ENCODE measurements at regions not wholly inside any gene's neighbourhood (a gene's known extent, or its start where the extent isn't known, plus 50 kb on each side); places are given as distances from the start of the nearest gene placed in this dataset.

DNA sequence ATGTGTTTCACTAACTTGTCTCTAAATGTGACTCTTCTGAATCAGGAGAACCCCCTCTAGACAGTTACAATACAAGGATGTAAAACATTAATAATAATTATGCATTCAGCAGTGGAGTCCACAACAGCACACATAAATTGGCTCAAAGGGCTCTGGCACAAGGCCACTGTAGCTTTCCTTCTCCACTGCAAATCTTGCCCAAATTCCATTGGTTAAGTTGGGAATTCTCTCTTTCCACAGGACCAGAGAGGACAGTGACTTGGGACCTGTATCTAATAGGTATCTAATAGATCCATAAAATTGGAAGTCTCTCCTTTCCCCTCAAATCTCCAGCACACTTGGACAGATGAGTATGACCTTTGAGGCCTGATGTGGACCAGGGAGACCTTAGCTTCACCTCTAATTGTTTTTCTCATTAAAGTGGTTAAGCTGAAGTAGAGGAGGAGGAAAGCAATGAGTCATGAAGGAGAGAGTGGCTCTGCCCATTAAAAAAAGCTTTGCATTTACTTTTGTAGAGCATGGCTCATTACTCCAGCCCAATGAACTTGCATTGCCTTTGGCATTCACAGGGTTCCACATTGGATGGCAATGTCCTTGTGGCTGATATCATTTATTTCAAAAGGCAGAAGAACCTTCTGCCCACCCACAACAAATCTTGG lies 72.3 kb upstream of the SH3RF1 start:
- TF ChIP-seq MXI1 (IDR thresholded peaks at IDR 0.05; ENCODE audit: borderline replicate concordance, low read depth, low read length) (no peak), POLR2A (IDR thresholded peaks at IDR 0.05; ENCODE audit: low read depth, low read length) (no peak), BHLHE40 (IDR thresholded peaks at IDR 0.05; ENCODE audit: low read depth, low read length) (no peak), SMC3 (IDR thresholded peaks at IDR 0.05; ENCODE audit: low read depth, low read length) (no peak), FOS (IDR thresholded peaks at IDR 0.05; ENCODE audit: low read depth, low read length) (0 out of 2 replicates have a peak, but pooled peaks have one; percentile 14), MAFK (IDR thresholded peaks at IDR 0.05; ENCODE audit: low read depth, low read length) (no peak), MAZ (IDR thresholded peaks at IDR 0.05; ENCODE audit: borderline replicate concordance, low read depth, low read length) (no peak), RFX5 (IDR thresholded peaks at IDR 0.05; ENCODE audit: low read depth, low read length) (no peak), NFE2L2 (IDR thresholded peaks at IDR 0.05; ENCODE audit: low read depth, low read length) (no peak), RAD21 (IDR thresholded peaks at IDR 0.05; ENCODE audit: low read length) (no peak), RCOR1 (IDR thresholded peaks at IDR 0.05; ENCODE audit: insufficient replicate concordance, low read length) (no peak)
- TF ChIP-seq, protein P1, sequence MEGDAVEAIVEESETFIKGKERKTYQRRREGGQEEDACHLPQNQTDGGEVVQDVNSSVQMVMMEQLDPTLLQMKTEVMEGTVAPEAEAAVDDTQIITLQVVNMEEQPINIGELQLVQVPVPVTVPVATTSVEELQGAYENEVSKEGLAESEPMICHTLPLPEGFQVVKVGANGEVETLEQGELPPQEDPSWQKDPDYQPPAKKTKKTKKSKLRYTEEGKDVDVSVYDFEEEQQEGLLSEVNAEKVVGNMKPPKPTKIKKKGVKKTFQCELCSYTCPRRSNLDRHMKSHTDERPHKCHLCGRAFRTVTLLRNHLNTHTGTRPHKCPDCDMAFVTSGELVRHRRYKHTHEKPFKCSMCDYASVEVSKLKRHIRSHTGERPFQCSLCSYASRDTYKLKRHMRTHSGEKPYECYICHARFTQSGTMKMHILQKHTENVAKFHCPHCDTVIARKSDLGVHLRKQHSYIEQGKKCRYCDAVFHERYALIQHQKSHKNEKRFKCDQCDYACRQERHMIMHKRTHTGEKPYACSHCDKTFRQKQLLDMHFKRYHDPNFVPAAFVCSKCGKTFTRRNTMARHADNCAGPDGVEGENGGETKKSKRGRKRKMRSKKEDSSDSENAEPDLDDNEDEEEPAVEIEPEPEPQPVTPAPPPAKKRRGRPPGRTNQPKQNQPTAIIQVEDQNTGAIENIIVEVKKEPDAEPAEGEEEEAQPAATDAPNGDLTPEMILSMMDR (conservative IDR thresholded peaks at IDR 0.05; ENCODE audit: low read depth, low read length) = no peak
- TF ChIP-seq, protein P2, sequence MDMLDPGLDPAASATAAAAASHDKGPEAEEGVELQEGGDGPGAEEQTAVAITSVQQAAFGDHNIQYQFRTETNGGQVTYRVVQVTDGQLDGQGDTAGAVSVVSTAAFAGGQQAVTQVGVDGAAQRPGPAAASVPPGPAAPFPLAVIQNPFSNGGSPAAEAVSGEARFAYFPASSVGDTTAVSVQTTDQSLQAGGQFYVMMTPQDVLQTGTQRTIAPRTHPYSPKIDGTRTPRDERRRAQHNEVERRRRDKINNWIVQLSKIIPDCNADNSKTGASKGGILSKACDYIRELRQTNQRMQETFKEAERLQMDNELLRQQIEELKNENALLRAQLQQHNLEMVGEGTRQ (IDR thresholded peaks at IDR 0.05; ENCODE audit: low read depth, low read length) = no peak
- TF ChIP-seq, protein P3, sequence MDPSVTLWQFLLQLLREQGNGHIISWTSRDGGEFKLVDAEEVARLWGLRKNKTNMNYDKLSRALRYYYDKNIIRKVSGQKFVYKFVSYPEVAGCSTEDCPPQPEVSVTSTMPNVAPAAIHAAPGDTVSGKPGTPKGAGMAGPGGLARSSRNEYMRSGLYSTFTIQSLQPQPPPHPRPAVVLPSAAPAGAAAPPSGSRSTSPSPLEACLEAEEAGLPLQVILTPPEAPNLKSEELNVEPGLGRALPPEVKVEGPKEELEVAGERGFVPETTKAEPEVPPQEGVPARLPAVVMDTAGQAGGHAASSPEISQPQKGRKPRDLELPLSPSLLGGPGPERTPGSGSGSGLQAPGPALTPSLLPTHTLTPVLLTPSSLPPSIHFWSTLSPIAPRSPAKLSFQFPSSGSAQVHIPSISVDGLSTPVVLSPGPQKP (IDR thresholded peaks at IDR 0.05; ENCODE audit: borderline replicate concordance, low read depth, low read length) = no peak
